ENCODE measurements at regions not wholly inside any gene's neighbourhood (a gene's known extent, or its start where the extent isn't known, plus 50 kb on each side); places are given as distances from the start of the nearest gene placed in this dataset.

- no peak for TF ChIP-seq CTCF (conservative IDR thresholded peaks at IDR 0.05)
- TF ChIP-seq EZH2 (IDR thresholded peaks at IDR 0.05; ENCODE audit: low read depth) = no peak
Observed at GRCh38 chr1:56145581-56145980, 433.8 kb downstream of the PLPP3 start.
